ENCODE measurements at regions not wholly inside any gene's neighbourhood (a gene's known extent, or its start where the extent isn't known, plus 50 kb on each side); places are given as distances from the start of the nearest gene placed in this dataset.

- TF ChIP-seq CTCF (IDR thresholded peaks at IDR 0.05; ENCODE audit: low read depth, low read length, missing input control) (no peak), RAD21 (IDR thresholded peaks at IDR 0.05) (no peak), REST (IDR thresholded peaks at IDR 0.05) (no peak)
Observed at GRCh38 chr3:190972840-190973270, 110.4 kb upstream of the GMNC start.
